Hematopoietic multipotent progenitor cell treated with erythropoietin and hydrocortisone succinate and interleukin-3 and kit ligand, for 4 days (in vitro differentiated cells): ENCODE measurements at regions not wholly inside any gene's neighbourhood (a gene's known extent, or its start where the extent isn't known, plus 50 kb on each side); places are given as distances from the start of the nearest gene placed in this dataset.
"Not testable (repeated sequence)": the region's sequence is repeated elsewhere in the genome, so short reads cannot be mapped to it uniquely, and the experiment has no call there.

Source experiments
- DNase-seq: peaks from one replicate; pipeline ENCODE4 v3.0.0-alpha.2; 2015

DNA sequence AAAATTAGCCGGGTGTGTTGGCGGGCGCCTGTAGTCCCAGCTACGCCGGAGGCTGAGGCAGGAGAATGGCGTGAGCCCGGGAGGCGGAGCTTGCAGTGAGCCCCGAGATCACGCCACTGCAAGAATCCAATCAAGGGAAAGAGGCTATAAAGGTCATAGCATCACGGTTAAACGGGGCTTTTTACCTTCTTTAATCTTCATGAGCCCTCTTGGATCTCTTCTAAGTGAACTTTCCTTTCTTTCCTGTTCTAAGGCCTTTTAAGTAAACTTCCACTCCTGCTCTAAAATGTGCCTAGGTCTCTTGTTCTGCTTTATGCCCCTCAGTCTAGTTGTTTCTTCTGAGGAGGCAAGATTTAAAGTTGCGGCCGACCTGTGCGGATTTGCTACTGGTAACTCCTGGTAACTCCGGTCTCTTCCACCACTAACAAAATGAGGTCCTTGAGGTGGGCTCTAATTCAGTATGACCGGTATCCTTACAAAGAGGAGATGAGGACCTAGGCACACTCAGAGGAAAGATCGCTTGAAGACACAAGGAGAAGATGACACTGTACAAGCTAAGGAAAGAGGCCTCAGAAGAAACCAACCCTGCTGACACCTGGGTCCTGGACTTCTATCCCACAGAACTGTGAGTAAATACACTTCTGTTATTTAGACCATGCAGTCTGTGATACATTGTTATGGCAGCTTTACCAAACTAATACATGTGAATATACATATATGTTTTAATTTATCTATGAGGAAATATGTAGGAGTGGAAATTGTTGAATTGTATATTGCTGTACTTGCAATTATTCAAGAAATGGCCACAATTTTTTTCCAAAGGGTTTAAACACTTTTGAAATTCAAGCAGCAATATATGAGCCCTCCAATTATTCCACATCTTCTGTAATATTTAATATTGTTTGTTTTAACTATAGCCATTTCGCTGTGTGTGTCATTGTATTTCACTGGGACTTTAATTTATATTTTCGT is 331.5 kb upstream of the CNTNAP2 start:
- no peak for DNase-seq

GRCh38 chr7:145781388-145781787 is 335.2 kb upstream of the CNTNAP2 start:
- not testable (repeated sequence) for DNase-seq

- no peak for DNase-seq
Observed at GRCh38 chr7:145779140-145779539, 337.5 kb upstream of the CNTNAP2 start.

- no peak for DNase-seq
Observed at GRCh38 chr7:145774777-145775176, 341.8 kb upstream of the CNTNAP2 start.

- DNase-seq = no peak
Observed at GRCh38 chr7:145753004-145753403, 363.6 kb upstream of the CNTNAP2 start.

DNA sequence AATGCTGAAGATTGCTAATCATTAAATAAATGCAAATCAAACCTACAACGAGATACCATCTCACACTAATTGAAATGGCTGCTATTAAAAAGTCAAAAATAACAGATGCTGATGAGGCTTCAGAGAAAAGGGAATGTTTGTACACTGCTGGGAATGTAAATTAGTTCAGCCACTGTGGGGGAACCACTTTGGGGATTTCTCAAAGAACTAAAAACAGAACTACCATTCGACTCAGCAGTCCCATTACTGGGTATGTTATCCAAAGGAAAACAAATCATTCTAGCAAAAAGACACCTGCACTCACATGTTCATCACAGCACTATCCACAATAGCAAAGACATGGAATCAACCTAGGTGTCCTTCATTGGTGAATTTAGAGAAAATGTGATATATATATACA is 379.0 kb upstream of the CNTNAP2 start:
- DNase-seq = no peak

- DNase-seq = no peak
Observed at GRCh38 chr7:145735061-145735460, 381.5 kb upstream of the CNTNAP2 start.

DNA sequence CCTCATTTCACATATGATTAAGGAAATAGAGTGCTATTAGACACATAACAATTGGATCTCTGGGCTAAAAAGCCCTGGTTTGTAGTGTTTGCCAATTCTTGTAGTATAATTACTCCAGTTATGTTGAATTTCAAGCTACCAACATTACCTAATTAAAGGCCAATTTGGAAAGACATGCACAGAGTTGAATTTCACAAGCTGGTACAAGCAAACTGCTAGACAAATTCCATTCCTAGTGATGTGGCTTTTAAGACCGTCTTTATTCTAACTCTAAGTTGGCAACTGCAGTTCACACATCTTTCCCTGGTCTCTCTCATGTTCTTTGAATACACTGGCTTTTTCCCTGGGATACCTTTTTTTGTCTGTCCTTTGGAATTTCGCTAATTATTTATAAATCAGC is 384.1 kb upstream of the CNTNAP2 start:
- DNase-seq = no peak

DNA sequence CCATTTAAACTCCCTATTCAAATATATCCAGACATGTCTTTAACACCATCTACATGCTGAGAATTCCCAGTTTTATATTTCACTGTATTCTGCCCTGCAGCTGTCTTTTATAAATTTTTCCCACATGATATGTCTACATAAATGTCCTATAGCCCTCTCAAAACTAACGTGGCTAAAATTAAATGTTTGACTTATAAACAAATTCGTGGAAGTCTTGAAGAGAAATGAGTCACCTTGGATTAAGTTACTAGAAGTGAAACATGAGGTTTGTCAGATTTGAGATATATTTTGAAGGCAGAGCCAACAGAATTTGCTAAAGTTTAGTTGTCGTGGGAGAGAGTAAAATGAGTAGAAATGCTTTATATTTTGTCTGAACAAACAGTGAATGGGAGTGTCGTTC is 386.9 kb upstream of the CNTNAP2 start:
- DNase-seq = no peak

DNA sequence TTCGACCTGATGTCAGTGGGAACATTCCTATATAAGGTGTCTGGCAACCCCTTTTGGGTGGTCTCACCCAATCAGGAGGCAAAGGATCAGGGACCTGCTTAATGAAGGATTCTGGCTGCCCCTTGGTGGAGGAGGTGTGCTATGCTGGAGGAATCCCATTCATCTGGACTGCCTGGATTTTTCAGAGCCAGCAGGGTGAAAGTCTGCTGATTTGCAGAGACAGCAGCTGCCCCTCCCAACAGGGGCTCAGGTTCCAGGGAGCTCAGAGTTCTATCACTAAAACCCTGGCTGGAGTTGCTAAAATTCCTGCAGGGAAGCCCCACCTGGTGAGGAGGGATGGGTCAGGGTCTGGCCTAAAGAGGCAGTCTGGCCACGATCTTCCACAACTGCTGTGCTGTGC is 398.5 kb upstream of the CNTNAP2 start:
- DNase-seq = no peak

GRCh38 chr7:145700488-145700887 is 416.1 kb upstream of the CNTNAP2 start:
- DNase-seq = no peak

DNA sequence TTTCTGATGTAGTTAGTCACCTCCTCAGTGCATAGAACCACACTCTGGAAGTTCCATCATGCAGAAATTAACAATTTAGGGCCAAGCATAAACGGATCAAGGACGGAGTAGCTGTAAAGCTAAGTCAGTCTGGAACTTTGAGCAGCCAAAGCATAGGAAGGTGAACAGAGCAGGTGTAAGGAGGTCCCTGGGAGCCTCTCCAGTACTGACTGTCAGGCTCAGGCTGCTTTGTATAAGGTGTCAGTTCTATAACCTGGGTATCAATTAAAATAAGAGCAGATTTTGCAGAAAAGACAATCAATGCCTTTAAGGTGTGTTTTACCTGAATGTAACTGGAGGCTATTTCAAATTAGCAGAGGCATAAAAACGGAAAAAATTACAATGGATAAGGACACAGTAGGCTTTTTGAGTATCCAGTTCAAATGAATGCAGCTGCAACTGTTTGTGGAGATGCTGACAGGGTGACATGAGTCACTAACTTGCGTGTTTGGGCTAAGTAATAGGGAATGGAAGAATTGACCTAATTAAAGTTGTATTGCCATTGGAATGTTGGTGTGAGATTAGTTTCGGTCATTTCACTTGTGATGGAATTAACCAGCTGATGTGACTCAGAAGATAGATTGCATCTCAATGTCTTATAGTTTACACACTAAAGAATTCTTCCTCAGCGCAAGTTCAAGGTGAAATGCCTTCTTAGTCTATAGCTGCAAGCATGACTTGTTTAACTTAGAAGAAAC is 417.9 kb upstream of the CNTNAP2 start:
- DNase-seq = no peak

GRCh38 chr7:145697412-145698107 is 419.0 kb upstream of the CNTNAP2 start:
- DNase-seq = not testable (repeated sequence)

GRCh38 chr7:145696071-145696470 is 420.5 kb upstream of the CNTNAP2 start:
- DNase-seq = no peak

DNA sequence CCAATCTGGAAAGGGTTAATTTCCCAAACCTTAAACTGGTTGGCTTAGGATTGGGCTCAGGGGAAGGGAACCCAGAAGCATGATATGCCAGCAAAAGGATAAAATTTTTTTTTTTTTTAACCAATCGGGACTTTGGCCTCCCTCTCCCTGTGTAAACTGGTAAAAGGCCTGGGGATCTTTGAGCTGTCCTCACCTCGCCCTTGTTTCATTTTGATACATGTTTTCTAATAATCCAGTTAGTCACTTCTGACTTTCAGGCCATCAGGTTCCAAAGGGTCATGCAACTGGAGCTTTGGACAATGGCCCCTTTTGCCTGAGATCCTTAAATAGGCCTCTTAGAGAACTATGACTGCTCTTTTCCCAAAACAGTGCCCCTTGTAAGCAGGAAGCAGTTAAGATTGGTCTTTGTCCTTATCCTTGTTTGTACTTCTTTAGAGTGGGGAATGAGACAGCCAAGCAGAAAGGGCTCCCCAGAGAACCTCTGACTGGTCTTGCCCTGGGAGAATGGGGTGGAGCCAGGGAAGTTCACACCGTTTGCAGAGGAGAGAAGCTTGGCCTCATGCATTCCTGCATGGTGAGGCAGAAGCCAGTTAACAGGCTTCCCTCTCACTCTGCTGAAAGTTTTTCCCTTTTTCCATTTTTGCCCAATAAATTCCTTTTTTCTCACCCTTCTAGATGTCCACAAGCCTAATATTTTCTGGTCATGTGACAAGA is 424.2 kb upstream of the CNTNAP2 start:
- no peak for DNase-seq

GRCh38 chr7:145691377-145691914 is 425.2 kb upstream of the CNTNAP2 start:
- DNase-seq = no peak

DNA sequence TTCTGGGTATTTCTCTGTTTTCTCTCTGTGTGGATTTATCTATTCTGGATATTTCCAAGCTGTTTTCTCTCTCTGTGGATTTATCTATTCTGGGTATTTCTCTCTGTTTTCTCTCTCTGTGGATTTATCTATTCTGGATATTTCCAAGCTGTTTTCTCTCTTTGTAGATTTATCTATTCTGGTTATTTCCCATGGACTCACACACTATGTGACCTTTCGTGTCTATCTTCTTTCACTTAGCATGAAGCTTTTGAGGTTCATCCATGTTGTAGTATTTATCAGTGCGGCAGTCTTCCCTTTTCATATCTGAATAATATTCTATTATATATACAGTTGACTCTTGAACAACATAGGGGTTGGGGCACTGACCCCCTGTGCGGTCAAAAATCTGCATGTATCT is 435.0 kb upstream of the CNTNAP2 start:
- DNase-seq = no peak

GRCh38 chr7:145681159-145681558 is 435.4 kb upstream of the CNTNAP2 start:
- DNase-seq = no peak

- no peak for DNase-seq
Observed at GRCh38 chr7:145665499-145666258, 450.9 kb upstream of the CNTNAP2 start.

- no peak for DNase-seq
Observed at GRCh38 chr7:145655666-145656065, 460.9 kb upstream of the CNTNAP2 start.

DNA sequence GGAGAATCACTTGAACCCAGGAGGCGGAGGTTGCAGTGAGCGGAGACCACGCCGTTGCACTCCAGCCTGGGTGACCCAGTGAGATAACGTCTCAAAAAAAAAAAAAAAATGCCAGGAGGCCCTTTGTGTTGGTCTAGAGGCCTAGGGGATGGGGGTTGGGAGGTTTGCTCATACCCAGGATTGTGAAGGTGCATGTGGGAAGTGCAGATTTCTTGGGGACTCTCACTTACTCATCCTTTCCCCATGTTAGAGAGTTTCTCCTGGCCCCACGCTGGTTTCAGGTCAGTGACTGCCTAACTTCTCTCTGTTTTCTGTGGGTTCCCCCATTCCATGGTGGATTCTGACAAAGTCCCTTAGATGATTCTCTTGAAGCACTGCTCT is 471.5 kb upstream of the CNTNAP2 start:
- DNase-seq = no peak
